HG03039 (cell line): ENCODE measurements at regions not wholly inside any gene's neighbourhood (a gene's known extent, or its start where the extent isn't known, plus 50 kb on each side); places are given as distances from the start of the nearest gene placed in this dataset.
"Not testable (repeated sequence)": the region's sequence is repeated elsewhere in the genome, so short reads cannot be mapped to it uniquely, and the experiment has no call there.

ENCODE experiments used
- ATAC-seq: cut with Tn5 transposase; IDR thresholded peaks from one replicate; pipeline ENCODE4 v1.9.1; 2021; ENCODE audit warnings: mild to moderate bottlenecking, moderate library complexity; ENCODE audit not compliant: unreplicated experiment

- ATAC-seq, result no peak
Measured at GRCh38 chr5:92019376-92019990, 636.4 kb upstream of the ARRDC3 start.

- ATAC-seq, result no peak
Measured at GRCh38 chr5:92017776-92018175, 634.7 kb upstream of the ARRDC3 start.

GRCh38 chr5:92011845-92012244 lies 628.7 kb upstream of the ARRDC3 start:
- not testable (repeated sequence) for ATAC-seq

GRCh38 chr5:92003806-92004205 lies 620.7 kb upstream of the ARRDC3 start:
- no peak for ATAC-seq

GRCh38 chr5:92002721-92003274 lies 619.7 kb upstream of the ARRDC3 start:
- no peak for ATAC-seq

- no peak for ATAC-seq
Measured at GRCh38 chr5:91998774-91999173, 615.7 kb upstream of the ARRDC3 start.

GRCh38 chr5:91983869-91984268 lies 600.8 kb upstream of the ARRDC3 start:
- ATAC-seq, result no peak

- no peak for ATAC-seq
Measured at GRCh38 chr5:91978221-91978882, 595.2 kb upstream of the ARRDC3 start.

- no peak for ATAC-seq
Measured at GRCh38 chr5:91977579-91977978, 594.5 kb upstream of the ARRDC3 start.

GRCh38 chr5:91976451-91976850 lies 593.3 kb upstream of the ARRDC3 start:
- no peak for ATAC-seq

GRCh38 chr5:91963166-91963565 lies 580.0 kb upstream of the ARRDC3 start:
- ATAC-seq, result no peak

GRCh38 chr5:91957666-91958065 lies 574.5 kb upstream of the ARRDC3 start:
- ATAC-seq, result no peak

GRCh38 chr5:91956738-91957137 lies 573.6 kb upstream of the ARRDC3 start:
- ATAC-seq, result no peak

GRCh38 chr5:91955610-91956009 lies 572.5 kb upstream of the ARRDC3 start:
- no peak for ATAC-seq

- ATAC-seq, result no peak
Measured at GRCh38 chr5:91954136-91954535, 571.0 kb upstream of the ARRDC3 start.

- ATAC-seq, result no peak
Measured at GRCh38 chr5:91950328-91950727, 567.2 kb upstream of the ARRDC3 start.

- no peak for ATAC-seq
Measured at GRCh38 chr5:91946870-91947269, 563.8 kb upstream of the ARRDC3 start.

- ATAC-seq, result no peak
Measured at GRCh38 chr5:91941588-91941987, 558.5 kb upstream of the ARRDC3 start.

- ATAC-seq, result no peak
Measured at GRCh38 chr5:91938441-91938840, 555.3 kb upstream of the ARRDC3 start.

- no peak for ATAC-seq
Measured at GRCh38 chr5:91937121-91937520, 554.0 kb upstream of the ARRDC3 start.

- no peak for ATAC-seq
Measured at GRCh38 chr5:91929522-91929817, 546.4 kb upstream of the ARRDC3 start.

GRCh38 chr5:91928754-91929521 lies 545.8 kb upstream of the ARRDC3 start:
- no peak for ATAC-seq
